GM19351 (cell line): ENCODE measurements at regions not wholly inside any gene's neighbourhood (a gene's known extent, or its start where the extent isn't known, plus 50 kb on each side); places are given as distances from the start of the nearest gene placed in this dataset.
"Not testable (repeated sequence)": the region's sequence is repeated elsewhere in the genome, so short reads cannot be mapped to it uniquely, and the experiment has no call there.

Experiments
- ATAC-seq: cut with Tn5 transposase; IDR thresholded peaks from one replicate; pipeline ENCODE4 v1.9.1; 2021; ENCODE audit warnings: mild to moderate bottlenecking, moderate library complexity; ENCODE audit not compliant: unreplicated experiment

- ATAC-seq = no peak
Observed at GRCh38 chrX:65331371-65331770, 203.2 kb downstream of the LAS1L start.

DNA sequence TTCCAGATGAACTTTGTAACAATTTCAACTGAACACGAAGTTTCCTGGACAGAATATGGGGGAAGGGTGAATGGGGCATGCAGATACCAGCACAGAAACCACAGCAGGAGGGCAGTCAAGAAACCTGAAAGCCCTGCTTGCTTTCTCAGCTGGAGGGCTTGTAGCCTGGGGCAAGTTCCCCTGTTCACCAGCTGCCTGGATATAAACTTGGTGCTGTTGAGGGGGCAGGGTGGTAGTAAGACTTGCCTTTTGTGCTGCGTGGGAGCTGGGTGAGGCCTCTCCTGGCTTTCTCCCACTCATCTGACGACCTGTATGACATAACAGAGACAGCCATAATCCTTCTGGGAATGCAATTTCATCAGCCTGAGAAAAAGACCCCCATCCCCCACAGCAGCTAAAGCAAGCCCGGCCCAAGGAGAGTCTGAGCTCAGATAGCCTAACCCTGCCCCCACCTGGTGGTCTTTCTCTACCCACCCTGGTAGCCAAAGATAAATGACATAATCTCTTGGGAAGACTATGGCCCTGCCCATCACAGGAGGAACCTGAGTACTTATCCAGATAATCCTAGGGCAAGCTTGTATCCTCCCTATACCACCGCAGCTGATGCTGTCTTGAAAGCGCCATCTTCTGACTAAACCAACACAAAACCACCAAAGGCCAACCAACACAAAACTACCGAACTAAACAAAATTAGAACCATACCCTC is 234.3 kb downstream of the LAS1L start:
- ATAC-seq = no peak

DNA sequence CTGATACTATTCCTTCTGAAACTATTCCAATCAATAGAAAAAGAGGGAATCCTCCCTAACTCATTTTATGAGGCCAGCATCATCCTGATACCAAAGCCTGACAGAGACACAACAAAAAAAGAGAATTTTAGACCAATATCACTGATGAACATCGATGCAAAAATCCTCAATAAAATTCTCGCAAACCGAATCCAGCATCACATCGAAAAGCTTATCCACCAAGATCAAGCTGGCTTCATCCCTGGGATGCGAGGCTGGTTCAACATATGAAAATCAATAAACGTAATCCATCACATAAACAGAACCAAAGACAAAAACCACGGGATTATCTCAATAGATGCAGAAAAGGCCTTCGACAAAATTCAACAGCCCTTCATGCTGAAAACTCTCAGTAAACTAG is 251.7 kb downstream of the LAS1L start:
- not testable (repeated sequence) for ATAC-seq

DNA sequence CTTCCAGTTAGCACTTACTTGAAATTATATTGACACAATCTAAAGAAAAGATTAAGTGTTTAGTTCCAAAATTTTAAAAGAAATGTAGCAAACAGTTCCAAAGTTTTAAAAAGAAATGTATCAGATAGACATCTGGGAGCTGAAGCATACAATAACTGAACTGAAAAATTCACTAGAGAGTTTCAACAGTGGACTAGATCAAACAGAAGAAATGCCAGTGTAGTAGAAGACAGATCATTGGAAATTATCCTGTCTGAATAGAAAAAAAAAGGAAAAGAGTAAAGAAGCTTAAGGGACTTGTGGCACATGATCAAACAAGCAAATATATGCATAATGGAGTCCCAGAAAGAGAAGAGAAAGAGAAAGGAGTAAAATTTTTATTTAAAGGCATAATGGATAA is 261.4 kb downstream of the LAS1L start:
- ATAC-seq = no peak

- ATAC-seq = no peak
Observed at GRCh38 chrX:65266482-65266881, 268.1 kb downstream of the LAS1L start.

- no peak for ATAC-seq
Observed at GRCh38 chrX:65253817-65254216, 277.6 kb upstream of the ZC4H2 start.

- no peak for ATAC-seq
Observed at GRCh38 chrX:65241059-65241721, 264.9 kb upstream of the ZC4H2 start.

- ATAC-seq = no peak
Observed at GRCh38 chrX:65203545-65203944, 227.3 kb upstream of the ZC4H2 start.

GRCh38 chrX:65196758-65197360 is 220.6 kb upstream of the ZC4H2 start:
- ATAC-seq = peak; percentile 75

GRCh38 chrX:65195621-65196020 is 219.4 kb upstream of the ZC4H2 start:
- ATAC-seq = no peak

GRCh38 chrX:65194547-65194946 is 218.3 kb upstream of the ZC4H2 start:
- no peak for ATAC-seq

GRCh38 chrX:65163325-65163724 is 187.1 kb upstream of the ZC4H2 start:
- ATAC-seq = not testable (repeated sequence)

GRCh38 chrX:65148232-65148631 is 172.0 kb upstream of the ZC4H2 start:
- no peak for ATAC-seq

DNA sequence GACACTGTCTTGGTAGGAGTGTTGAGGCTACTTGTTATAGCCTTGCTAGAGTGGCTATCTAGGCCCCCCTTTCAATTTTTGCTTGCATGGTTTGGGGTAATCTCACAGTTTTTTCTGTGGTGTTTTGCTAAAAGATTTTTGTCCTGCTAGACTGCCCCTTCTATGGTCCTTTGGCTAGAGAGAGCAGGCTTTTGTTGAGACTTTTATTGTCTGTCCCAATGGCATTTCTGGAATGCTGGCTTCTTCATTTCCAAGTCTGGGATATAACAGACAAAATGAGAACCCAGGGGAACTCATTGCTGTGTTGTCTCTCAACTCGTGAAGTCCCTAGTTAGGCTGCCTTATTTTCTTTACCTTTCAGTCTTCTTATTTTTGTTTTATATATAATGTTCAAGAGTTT is 160.2 kb upstream of the ZC4H2 start:
- no peak for ATAC-seq

GRCh38 chrX:65127842-65128241 is 151.6 kb upstream of the ZC4H2 start:
- no peak for ATAC-seq

DNA sequence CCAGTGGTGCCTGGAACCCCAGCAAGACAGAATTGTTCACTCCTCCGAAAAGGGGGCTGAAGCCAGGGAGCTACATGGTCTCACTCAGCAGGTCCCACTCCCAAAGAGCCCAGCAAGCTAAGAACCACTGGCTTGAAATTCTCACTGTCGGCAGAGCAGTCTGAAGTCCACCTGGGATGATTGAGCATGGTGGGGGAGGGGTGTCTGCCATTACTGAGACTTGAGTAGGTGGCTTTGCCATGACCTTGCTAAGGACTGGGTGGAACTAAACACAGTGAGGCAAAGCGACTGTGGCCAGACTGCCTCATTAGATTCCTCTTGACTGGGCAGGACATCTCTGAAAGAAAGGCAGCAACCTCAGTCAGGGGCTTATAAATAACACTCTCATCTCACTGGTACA is 122.6 kb upstream of the ZC4H2 start:
- no peak for ATAC-seq

GRCh38 chrX:65093658-65094057 is 117.4 kb upstream of the ZC4H2 start:
- no peak for ATAC-seq

- ATAC-seq = no peak
Observed at GRCh38 chrX:65073233-65073632, 97.0 kb upstream of the ZC4H2 start.

DNA sequence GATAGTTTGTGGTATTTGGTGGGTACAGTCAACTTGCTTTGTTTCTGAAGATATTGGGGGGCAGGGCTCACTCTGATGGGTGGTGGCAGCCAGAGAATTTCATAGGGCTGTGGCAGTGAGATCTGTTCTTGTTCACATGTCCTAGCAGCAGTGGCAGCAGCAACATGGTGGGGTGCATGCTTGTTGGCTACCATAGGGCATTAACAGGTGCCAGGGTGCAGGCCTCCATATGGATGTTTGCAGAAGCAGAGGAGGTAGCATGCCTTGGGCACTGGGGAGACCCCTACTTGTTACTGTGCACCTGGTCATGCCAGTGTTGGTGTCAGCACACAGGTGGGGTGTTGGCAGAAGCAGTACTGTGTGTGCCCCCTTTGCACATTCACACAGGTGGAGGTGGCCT is 96.3 kb upstream of the ZC4H2 start:
- no peak for ATAC-seq

DNA sequence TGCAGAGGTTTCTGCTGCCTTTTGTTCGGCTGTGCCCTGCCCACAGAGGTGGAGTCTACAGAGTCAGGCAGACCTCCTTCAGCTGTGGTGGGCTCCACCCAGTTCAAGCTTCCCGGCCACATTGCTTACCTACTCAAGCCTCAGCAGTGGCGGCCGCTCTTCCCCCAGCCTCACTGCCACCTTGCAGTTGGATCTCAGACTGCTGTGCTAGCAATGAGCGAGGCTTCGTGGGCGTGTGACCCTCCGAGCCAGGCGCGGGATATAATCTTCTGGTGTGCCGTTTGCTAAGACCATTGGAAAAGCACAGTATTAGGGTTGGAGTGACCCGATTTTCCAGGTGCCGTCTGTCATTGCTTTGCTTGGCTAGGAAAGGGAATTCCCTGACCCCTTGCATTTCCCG is 82.4 kb upstream of the ZC4H2 start:
- ATAC-seq = not testable (repeated sequence)

DNA sequence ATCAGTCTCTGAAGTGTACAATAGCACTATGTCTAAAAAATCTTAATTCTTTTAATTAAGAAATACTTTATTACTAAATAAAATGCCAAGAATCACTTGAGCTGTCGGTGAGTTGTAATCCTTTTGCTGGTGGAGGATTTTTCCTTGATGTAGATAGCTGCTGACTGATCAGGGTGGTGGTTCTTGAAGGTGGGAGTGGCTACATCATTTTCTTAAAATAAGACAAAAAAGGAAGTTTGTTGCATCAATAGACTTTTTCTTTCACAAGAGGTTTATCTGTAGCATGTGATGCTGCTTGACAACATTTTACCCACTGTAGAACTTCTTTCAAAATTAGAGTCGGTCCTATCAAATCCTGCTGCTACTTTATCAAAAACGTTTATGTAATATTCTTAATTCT is 68.8 kb upstream of the ZC4H2 start:
- ATAC-seq = no peak

DNA sequence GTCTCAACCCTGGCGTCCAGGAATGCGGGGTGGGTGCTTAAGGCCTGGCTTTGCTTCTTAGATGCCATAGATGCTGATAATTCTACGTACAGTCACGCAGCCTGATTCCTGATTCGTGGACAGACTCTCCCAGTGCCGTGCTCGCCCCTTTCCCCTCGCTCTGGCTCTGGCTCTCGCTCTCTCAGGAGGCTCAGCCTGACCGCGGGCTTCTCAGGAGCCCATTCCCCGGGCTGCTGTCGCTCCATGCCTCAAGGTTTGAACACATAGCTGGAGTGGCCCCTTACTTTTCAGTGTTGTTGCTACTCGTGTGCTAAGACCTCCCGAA is 59.2 kb upstream of the ZC4H2 start:
- ATAC-seq = peak; percentile 36
